ENCODE measurements at regions not wholly inside any gene's neighbourhood (a gene's known extent, or its start where the extent isn't known, plus 50 kb on each side); places are given as distances from the start of the nearest gene placed in this dataset.

DNA sequence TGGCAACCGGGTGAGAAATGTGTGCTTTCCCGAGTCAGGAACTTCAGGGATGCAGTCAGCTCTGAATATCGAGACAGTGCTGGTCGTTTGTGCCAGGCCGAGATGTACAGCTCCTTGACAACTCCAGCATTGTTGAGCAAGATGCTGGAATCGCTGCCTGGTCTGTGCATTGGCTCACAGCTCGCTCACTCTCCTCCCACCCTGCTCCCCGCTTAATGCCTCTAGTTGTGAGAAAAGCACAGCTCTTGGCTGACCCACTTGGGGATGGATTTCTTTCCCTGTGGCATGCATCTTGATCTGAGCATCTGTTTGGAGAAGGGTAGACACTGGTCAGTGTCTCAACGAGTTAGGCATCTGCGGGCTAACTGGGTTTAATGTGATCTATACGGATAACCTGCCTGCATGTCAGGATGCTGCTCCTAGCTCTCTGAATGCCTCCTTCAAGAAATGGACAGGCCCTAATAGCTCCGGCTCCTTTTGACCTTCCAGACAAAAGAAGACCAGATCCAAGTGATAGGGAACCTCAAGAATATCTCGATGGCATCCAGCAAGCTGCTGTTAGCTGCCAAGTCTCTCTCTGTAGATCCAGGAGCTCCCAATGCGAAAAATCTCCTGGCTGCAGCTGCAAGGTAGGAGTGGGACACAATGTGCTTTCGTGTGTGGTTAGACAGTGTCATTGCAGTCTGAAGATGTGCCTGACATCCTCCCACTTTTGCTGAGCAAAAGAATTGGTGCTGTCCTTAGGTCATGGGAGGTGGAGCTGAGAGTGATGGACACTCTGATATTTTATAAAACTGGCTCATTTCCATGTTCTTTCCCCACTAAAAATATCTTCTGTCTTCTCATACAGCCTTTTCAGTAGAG lies 302.2 kb upstream of the TPM1 start:
- Histone ChIP-seq H3K36me3 (ENCODE audit: insufficient read depth, low read length, poor library complexity, severe bottlenecking) (no peaks in the 10 kb centered on the region), H3K27ac (ENCODE audit: low read depth, low read length, poor library complexity, severe bottlenecking) (no peak overlapping the region), H3K4me1 (ENCODE audit: insufficient read depth, low read length, poor library complexity, severe bottlenecking) (peaks cover 20% of the 10 kb centered on the region), H3K9me3 (ENCODE audit: low read depth, low read length, poor library complexity, severe bottlenecking) (no peaks in the 10 kb centered on the region), H3K4me3 (ENCODE audit: low read depth, low read length, poor library complexity, severe bottlenecking) (no peak overlapping the region), H3K27me3 (replicated peaks; ENCODE audit: insufficient read depth, low read depth, low read length, poor library complexity) (no peaks in the 10 kb centered on the region)
- ChIA-PET CTCF (no interaction called here), POLR2A (ENCODE audit: low non-redundant PET) (no interaction called here)
- no peak for TF ChIP-seq EZH2 (IDR thresholded peaks at IDR 0.05; ENCODE audit: borderline replicate concordance, low read depth, low read length, poor library complexity, severe bottlenecking)
- TF ChIP-seq, protein P1, sequence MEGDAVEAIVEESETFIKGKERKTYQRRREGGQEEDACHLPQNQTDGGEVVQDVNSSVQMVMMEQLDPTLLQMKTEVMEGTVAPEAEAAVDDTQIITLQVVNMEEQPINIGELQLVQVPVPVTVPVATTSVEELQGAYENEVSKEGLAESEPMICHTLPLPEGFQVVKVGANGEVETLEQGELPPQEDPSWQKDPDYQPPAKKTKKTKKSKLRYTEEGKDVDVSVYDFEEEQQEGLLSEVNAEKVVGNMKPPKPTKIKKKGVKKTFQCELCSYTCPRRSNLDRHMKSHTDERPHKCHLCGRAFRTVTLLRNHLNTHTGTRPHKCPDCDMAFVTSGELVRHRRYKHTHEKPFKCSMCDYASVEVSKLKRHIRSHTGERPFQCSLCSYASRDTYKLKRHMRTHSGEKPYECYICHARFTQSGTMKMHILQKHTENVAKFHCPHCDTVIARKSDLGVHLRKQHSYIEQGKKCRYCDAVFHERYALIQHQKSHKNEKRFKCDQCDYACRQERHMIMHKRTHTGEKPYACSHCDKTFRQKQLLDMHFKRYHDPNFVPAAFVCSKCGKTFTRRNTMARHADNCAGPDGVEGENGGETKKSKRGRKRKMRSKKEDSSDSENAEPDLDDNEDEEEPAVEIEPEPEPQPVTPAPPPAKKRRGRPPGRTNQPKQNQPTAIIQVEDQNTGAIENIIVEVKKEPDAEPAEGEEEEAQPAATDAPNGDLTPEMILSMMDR (conservative IDR thresholded peaks at IDR 0.05; ENCODE audit: low read depth, low read length) = no peak
- BruUV-seq (replicated peaks) = no TSS peak
- intact Hi-C loops (cut with micrococcal nuclease; ENCODE audit: unreplicated experiment) = no loop called here
- no peak for DNase-seq (ENCODE audit: low spot score)

DNA sequence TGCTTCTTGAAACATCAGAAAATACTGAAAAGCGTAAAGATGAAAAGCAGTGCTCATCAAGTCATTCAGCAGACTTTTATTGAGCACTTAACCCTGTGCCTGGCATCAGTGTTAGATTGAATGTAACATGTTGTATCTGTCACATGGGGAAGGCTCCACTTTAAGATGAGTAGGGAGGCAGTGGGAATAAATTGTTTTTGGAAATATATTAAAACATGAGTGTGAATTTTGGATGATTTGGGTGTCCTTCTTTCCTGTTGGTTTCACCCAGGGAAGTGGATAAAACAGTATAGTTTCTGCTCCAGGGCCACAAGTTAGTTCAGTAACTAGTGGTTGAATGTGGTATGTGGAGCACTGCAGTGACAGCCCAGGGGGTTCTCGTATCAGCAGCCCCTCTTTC lies 301.4 kb upstream of the TPM1 start:
- Histone ChIP-seq H3K9me3 (ENCODE audit: low read depth, low read length, poor library complexity, severe bottlenecking) (no peaks in the 10 kb centered on the region), H3K4me3 (ENCODE audit: low read depth, low read length, poor library complexity, severe bottlenecking) (no peak overlapping the region), H3K4me1 (ENCODE audit: insufficient read depth, low read length, poor library complexity, severe bottlenecking) (peaks cover 28% of the 10 kb centered on the region), H3K27me3 (replicated peaks; ENCODE audit: insufficient read depth, low read depth, low read length, poor library complexity) (no peaks in the 10 kb centered on the region), H3K36me3 (ENCODE audit: insufficient read depth, low read length, poor library complexity, severe bottlenecking) (no peaks in the 10 kb centered on the region), H3K27ac (ENCODE audit: low read depth, low read length, poor library complexity, severe bottlenecking) (no peak overlapping the region)
- BruUV-seq (replicated peaks) = no TSS peak
- TF ChIP-seq EZH2 (IDR thresholded peaks at IDR 0.05; ENCODE audit: borderline replicate concordance, low read depth, low read length, poor library complexity, severe bottlenecking) = no peak
- TF ChIP-seq, protein P1 (conservative IDR thresholded peaks at IDR 0.05; ENCODE audit: low read depth, low read length) = no peak
- ChIA-PET CTCF (interaction anchor here (0.6 to 2.6 kb wide), 3 partner anchors 14 to 58 kb away, joined by 4 to 16 read pairs (median 5); no protein-coding TSS in a partner anchor), POLR2A (ENCODE audit: low non-redundant PET) (no interaction called here)
- intact Hi-C loops (cut with micrococcal nuclease; ENCODE audit: unreplicated experiment) = no loop called here
- no peak for DNase-seq (ENCODE audit: low spot score)

DNA sequence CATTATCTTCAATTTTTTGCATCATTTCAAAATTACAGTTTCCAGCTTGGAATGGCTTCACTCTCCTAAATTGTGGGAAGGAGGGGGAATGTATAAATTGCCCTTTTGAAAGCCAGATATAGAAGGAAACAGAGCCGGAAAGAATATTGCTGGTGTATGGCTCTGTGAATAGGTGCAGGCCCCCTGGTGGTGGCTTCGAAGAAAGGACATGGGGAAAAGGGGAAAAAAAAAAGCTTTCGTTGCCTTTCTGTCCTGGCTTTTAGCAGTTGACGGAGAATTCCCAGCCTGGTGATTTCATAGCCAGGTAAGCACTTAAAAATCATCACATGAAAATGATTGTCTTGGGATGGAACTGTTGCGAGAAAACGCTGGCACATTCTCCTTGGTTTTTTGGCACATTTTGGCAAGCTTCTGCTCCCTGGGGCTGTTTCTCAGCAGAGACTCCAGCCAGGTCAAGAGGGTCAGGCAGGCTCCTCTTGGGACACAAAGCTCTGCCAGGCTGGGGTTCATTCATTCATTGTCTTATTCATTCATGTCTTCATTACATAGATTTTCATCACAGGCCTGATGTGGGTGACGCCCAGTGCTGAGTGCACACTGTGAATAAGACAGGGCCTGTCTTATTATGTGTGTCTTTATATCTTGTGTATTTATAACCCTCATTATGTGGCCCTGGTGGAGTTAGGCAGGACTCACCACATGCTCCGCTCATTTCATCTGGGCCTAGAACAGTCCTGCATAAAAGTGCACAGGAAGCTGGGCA lies 300.0 kb upstream of the TPM1 start:
- DNase-seq (ENCODE audit: low spot score) = peak; percentile 79
- ChIA-PET CTCF (interaction anchor here (0.6 to 2.6 kb wide), 9 partner anchors 13 to 1152 kb away, joined by 3 to 16 read pairs (median 3); no protein-coding TSS in a partner anchor), POLR2A (ENCODE audit: low non-redundant PET) (no interaction called here)
- TF ChIP-seq, protein P1 (conservative IDR thresholded peaks at IDR 0.05; ENCODE audit: low read depth, low read length) = peak; percentile 93
- TF ChIP-seq EZH2 (IDR thresholded peaks at IDR 0.05; ENCODE audit: borderline replicate concordance, low read depth, low read length, poor library complexity, severe bottlenecking) = no peak
- H3K36me3 ChIP-seq (ENCODE audit: insufficient read depth, low read length, poor library complexity, severe bottlenecking) = no peaks in the 10 kb centered on the region
- H3K9me3 ChIP-seq (ENCODE audit: low read depth, low read length, poor library complexity, severe bottlenecking) = no peaks in the 10 kb centered on the region
- intact Hi-C loops (cut with micrococcal nuclease; ENCODE audit: unreplicated experiment) = no loop called here
- no TSS peak for BruUV-seq (replicated peaks)
- H3K4me3 ChIP-seq (ENCODE audit: low read depth, low read length, poor library complexity, severe bottlenecking) = no peak overlapping the region
- H3K27ac ChIP-seq (ENCODE audit: low read depth, low read length, poor library complexity, severe bottlenecking) = no peak overlapping the region
- H3K27me3 ChIP-seq (replicated peaks; ENCODE audit: insufficient read depth, low read depth, low read length, poor library complexity) = no peaks in the 10 kb centered on the region
- peaks cover 35% of the 10 kb centered on the region for H3K4me1 ChIP-seq (ENCODE audit: insufficient read depth, low read length, poor library complexity, severe bottlenecking)

All from A673 (cell line).